ENCODE measurements at regions not wholly inside any gene's neighbourhood (a gene's known extent, or its start where the extent isn't known, plus 50 kb on each side); places are given as distances from the start of the nearest gene placed in this dataset.

GRCh38 chr1:53408755-53409129 is 50.5 kb upstream of the DMRTB1 start:
- no peaks in the 10 kb centered on the region for H3K36me3 ChIP-seq (ENCODE audit: control insufficient read depth, insufficient read depth, low read length)
- H3K4me1 ChIP-seq, result no peaks in the 10 kb centered on the region
- Mint-ChIP-seq H3K4me3 (ENCODE audit: unreplicated experiment) (no peak overlapping the region), H3K27me3 (ENCODE audit: insufficient read depth, unreplicated experiment) (peaks cover 11% of the 10 kb centered on the region), H3K36me3 (ENCODE audit: insufficient read depth, unreplicated experiment) (no peaks in the 10 kb centered on the region), H3K4me1 (ENCODE audit: low read depth, unreplicated experiment) (no peaks in the 10 kb centered on the region), H3K27ac (ENCODE audit: unreplicated experiment) (no peak overlapping the region), H3K9me3 (ENCODE audit: unreplicated experiment) (no peaks in the 10 kb centered on the region)
- no peaks in the 10 kb centered on the region for H3K9me3 ChIP-seq
- no peak for DNase-seq
- TF ChIP-seq, protein P1, sequence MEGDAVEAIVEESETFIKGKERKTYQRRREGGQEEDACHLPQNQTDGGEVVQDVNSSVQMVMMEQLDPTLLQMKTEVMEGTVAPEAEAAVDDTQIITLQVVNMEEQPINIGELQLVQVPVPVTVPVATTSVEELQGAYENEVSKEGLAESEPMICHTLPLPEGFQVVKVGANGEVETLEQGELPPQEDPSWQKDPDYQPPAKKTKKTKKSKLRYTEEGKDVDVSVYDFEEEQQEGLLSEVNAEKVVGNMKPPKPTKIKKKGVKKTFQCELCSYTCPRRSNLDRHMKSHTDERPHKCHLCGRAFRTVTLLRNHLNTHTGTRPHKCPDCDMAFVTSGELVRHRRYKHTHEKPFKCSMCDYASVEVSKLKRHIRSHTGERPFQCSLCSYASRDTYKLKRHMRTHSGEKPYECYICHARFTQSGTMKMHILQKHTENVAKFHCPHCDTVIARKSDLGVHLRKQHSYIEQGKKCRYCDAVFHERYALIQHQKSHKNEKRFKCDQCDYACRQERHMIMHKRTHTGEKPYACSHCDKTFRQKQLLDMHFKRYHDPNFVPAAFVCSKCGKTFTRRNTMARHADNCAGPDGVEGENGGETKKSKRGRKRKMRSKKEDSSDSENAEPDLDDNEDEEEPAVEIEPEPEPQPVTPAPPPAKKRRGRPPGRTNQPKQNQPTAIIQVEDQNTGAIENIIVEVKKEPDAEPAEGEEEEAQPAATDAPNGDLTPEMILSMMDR (IDR thresholded peaks at IDR 0.05; ENCODE audit: insufficient read depth in 1 of 2, low read depth in 1 of 2, low read length in 1 of 2, severe bottlenecking in 1 of 2, unreplicated experiment in 1 of 2), result no peak
- H3K27me3 ChIP-seq (replicated peaks; ENCODE audit: control insufficient read depth, insufficient read depth, low read length), result no peaks in the 10 kb centered on the region
- no peak overlapping the region for H3K4me3 ChIP-seq (ENCODE audit: low read depth, low read length)
- BruUV-seq (replicated peaks), result no TSS peak
- intact Hi-C loops (cut with micrococcal nuclease; ENCODE audit: unreplicated experiment), result no loop called here
- ChIA-PET CTCF (no interaction called here), POLR2A (no interaction called here)

DNA sequence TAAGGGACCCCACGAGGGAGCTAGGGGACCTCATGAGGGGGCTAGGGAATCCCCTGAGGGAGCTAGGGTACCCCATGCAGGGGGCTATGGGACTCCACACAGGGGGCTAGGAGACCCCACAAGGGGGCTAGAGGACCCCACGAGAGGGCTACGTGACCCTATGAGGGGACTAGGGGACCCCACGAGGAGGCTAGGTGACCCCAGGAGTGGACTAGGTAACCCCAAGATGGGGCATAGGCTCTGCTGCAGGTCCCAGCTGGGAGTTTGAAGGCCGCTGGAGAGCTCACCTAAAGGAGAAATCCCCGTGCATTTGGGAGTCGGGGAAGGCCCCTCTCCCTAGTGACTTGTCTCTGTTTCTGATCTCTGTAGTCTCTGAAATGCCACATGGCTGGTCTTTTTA is 50.0 kb upstream of the DMRTB1 start:
- H3K9me3 Mint-ChIP-seq (ENCODE audit: unreplicated experiment), result no peaks in the 10 kb centered on the region
- Histone ChIP-seq H3K4me1 (no peaks in the 10 kb centered on the region), H3K27me3 (replicated peaks; ENCODE audit: control insufficient read depth, insufficient read depth, low read length) (no peaks in the 10 kb centered on the region), H3K4me3 (ENCODE audit: low read depth, low read length) (no peak overlapping the region), H3K36me3 (ENCODE audit: control insufficient read depth, insufficient read depth, low read length) (no peaks in the 10 kb centered on the region), H3K9me3 (no peaks in the 10 kb centered on the region)
- intact Hi-C loops (cut with micrococcal nuclease; ENCODE audit: unreplicated experiment), result no loop called here
- ChIA-PET POLR2A (no interaction called here), CTCF (no interaction called here)
- no peak for DNase-seq
- H3K4me1 Mint-ChIP-seq (ENCODE audit: low read depth, unreplicated experiment), result no peaks in the 10 kb centered on the region
- no TSS peak for BruUV-seq (replicated peaks)
- H3K27me3 Mint-ChIP-seq (ENCODE audit: insufficient read depth, unreplicated experiment), result peaks cover 9% of the 10 kb centered on the region
- no peak overlapping the region for H3K27ac Mint-ChIP-seq (ENCODE audit: unreplicated experiment)
- no peaks in the 10 kb centered on the region for H3K36me3 Mint-ChIP-seq (ENCODE audit: insufficient read depth, unreplicated experiment)
- TF ChIP-seq, protein P1 (IDR thresholded peaks at IDR 0.05; ENCODE audit: insufficient read depth in 1 of 2, low read depth in 1 of 2, low read length in 1 of 2, severe bottlenecking in 1 of 2, unreplicated experiment in 1 of 2), result no peak
- H3K4me3 Mint-ChIP-seq (ENCODE audit: unreplicated experiment), result no peak overlapping the region

All from Caco-2 (cell line).